NCI-H1694 treated with DMSO at 0.1 percent for 48 hours (cell line): ENCODE measurements at regions not wholly inside any gene's neighbourhood (a gene's known extent, or its start where the extent isn't known, plus 50 kb on each side); places are given as distances from the start of the nearest gene placed in this dataset.
"Not testable (repeated sequence)": the region's sequence is repeated elsewhere in the genome, so short reads cannot be mapped to it uniquely, and the experiment has no call there.

ENCODE experiments used
- DNase-seq: peaks from one replicate; lab custom pipeline; 2025; lab: John Stamatoyannopoulos, UW

- no peak for DNase-seq
These were observed 314.2 kb downstream of the PID1 start for GRCh38 chr2:228956701-228957474.

GRCh38 chr2:228949831-228950230, 321.3 kb downstream of the PID1 start:
- no peak for DNase-seq

GRCh38 chr2:228945710-228946109, 325.4 kb downstream of the PID1 start:
- no peak for DNase-seq

GRCh38 chr2:228942856-228943255, 328.2 kb downstream of the PID1 start:
- no peak for DNase-seq

- no peak for DNase-seq
These were observed 332.5 kb downstream of the PID1 start for GRCh38 chr2:228938629-228939028.

GRCh38 chr2:228927028-228928010, 343.8 kb downstream of the PID1 start:
- no peak for DNase-seq

GRCh38 chr2:228919808-228920207, 351.3 kb downstream of the PID1 start:
- no peak for DNase-seq

- DNase-seq, result no peak
These were observed 353.9 kb downstream of the PID1 start for GRCh38 chr2:228917220-228917619.

- DNase-seq, result no peak
These were observed 354.5 kb downstream of the PID1 start for GRCh38 chr2:228916416-228917090.

- no peak for DNase-seq
These were observed 357.9 kb downstream of the PID1 start for GRCh38 chr2:228913176-228913575.

- not testable (repeated sequence) for DNase-seq
These were observed 360.2 kb downstream of the PID1 start for GRCh38 chr2:228910872-228911271.

GRCh38 chr2:228902176-228902575, 368.9 kb downstream of the PID1 start:
- DNase-seq, result no peak

- no peak for DNase-seq
These were observed 369.6 kb downstream of the PID1 start for GRCh38 chr2:228901531-228901930.

- DNase-seq, result no peak
These were observed 392.9 kb downstream of the PID1 start for GRCh38 chr2:228878138-228878537.

- no peak for DNase-seq
These were observed 394.8 kb downstream of the PID1 start for GRCh38 chr2:228876276-228876675.

GRCh38 chr2:228875152-228875900, 395.8 kb downstream of the PID1 start:
- no peak for DNase-seq

- DNase-seq, result no peak
These were observed 400.1 kb downstream of the PID1 start for GRCh38 chr2:228871012-228871411.

GRCh38 chr2:228869636-228870264, 401.3 kb downstream of the PID1 start:
- DNase-seq, result no peak

- no peak for DNase-seq
These were observed 403.7 kb downstream of the PID1 start for GRCh38 chr2:228867406-228867805.

- no peak for DNase-seq
These were observed 404.3 kb downstream of the PID1 start for GRCh38 chr2:228866781-228867180.

- DNase-seq, result no peak
These were observed 405.0 kb downstream of the PID1 start for GRCh38 chr2:228866044-228866443.
